OCI-M1 (cell line): ENCODE measurements at regions not wholly inside any gene's neighbourhood (a gene's known extent, or its start where the extent isn't known, plus 50 kb on each side); places are given as distances from the start of the nearest gene placed in this dataset.
"Not testable (repeated sequence)": the region's sequence is repeated elsewhere in the genome, so short reads cannot be mapped to it uniquely, and the experiment has no call there.

ENCODE experiments used
- DNase-seq: peaks from one replicate; lab custom pipeline; 2025; lab: John Stamatoyannopoulos, UW

DNA sequence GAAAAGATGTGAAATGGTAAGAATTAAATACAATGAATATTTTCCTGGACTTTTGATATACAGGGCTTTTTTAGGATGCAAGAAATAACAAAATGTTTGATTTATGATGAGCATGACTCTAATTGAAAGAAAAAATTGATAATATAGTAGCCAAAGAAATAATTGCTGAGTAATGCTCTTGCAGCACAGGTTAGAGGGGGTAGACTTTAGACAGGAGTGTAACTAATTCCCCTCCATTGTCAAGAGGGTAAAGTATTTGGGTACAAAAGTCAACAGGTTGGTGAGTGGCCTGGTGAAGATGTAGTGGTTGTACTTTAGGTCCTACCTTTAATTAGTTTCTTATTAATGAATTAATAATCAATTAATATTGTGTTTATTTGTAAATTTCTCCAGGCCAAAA lies 912.3 kb downstream of the KCNJ2 start:
- no peak for DNase-seq

DNA sequence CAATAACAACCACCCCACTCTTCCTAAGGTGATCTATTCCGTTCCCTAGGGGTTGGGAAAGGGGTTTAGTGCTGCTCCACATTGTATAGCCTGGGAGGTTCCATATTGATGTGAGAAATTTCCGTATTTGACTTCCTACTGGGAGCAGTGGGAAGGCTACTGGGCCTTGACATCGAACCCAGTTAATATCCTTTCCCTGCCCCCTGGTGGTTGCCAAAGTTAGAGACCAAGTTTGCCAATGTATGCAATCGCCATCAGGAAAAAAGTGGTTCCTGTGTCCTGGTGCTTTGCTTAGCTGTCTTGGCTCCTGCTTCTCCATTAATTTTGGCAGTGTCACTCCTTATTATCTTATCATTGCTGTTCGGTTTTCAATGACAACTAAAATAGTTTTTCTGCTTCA lies 914.9 kb downstream of the KCNJ2 start:
- peak; percentile 68 for DNase-seq

DNA sequence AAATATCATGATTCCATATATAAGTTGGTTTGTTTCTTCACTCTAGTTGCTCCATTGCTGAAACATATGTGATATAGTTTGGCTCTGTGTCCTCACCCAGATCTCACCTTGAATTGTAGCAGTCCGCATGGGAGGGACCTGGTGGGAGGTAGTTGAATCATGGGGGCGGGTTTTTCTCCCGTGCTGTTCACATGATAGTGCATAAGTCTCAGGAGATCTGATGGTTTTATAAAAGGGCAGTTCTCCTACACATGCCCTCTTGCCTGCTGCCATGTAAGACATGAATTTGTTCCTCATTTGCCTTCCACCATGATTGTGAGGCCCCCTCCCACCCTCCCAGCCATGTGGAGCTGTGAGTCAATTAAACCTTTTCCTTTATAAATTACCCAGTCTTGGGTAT lies 915.5 kb downstream of the KCNJ2 start:
- no peak for DNase-seq

DNA sequence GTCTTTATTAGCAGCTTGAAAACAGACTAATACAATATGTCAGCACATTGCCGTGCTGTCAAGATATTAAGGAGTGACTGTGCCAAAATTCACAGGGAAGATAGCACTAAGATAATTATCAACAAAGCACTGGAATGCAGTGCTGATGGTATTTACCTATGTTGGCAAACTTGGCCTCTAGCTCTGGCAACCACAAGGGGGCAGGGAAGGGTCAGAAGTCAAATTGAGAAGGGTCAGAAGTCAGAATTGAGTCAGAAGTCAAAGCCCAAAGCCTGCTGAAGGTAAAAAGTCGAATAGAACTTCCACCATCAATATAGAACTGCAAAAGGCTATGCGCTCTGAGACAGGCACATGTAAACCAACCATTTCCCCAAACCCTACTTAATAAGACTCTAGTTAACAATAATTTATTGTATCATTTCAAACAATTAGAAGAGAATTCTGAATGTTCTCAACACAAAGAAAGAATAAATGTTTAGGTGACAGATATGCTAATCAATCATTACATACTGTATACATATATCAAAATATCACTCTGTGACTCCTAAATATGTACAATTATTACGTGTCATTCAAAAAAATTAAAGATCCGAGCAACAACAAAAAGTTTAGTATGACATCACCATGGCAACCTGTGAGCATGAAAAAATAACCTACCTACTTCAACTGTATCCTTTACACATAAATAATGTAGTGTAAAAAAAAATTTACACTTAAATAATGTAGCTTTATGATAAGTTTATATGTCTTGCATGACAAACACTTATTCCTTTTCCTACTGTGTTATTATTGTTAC lies 916.1 kb downstream of the KCNJ2 start:
- DNase-seq = peak; percentile 37

DNA sequence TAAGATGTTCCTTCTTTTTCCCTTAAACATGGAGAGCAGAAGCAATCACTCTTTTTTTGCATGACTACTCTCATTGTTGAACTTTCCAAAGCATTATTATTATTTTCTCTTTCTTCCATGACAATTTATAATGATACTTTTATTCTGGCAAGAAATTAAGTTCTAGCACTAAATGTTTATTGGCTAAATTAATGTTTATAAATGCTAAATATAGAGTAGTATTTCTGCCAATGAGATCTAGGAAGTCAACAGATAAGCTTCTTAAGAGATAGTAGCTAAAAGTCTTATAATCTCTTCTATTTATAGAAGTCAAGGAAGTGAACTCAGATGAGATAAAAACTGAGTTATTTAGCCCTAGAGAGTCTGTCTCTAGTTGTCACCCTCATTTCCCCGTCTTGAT lies 920.1 kb downstream of the KCNJ2 start:
- DNase-seq = no peak

DNA sequence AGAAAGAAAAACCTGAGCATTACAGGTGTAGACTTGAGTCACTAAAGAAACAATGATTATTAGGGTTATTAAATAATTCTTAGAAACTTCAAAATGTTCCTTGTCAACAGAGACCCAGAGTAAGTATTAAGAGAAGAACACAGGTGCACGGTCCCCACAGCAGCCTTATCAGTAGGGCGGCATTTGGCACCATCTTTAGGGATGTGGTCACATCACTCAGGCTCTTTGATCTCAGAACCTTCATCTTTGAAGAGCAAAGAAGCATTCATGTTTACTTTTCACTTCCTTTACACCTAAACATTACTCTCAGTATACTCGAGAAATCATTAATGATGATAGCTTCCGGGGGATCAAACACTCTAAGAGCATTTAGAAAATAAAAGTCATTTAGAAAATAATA lies 928.7 kb downstream of the KCNJ2 start:
- no peak for DNase-seq

DNA sequence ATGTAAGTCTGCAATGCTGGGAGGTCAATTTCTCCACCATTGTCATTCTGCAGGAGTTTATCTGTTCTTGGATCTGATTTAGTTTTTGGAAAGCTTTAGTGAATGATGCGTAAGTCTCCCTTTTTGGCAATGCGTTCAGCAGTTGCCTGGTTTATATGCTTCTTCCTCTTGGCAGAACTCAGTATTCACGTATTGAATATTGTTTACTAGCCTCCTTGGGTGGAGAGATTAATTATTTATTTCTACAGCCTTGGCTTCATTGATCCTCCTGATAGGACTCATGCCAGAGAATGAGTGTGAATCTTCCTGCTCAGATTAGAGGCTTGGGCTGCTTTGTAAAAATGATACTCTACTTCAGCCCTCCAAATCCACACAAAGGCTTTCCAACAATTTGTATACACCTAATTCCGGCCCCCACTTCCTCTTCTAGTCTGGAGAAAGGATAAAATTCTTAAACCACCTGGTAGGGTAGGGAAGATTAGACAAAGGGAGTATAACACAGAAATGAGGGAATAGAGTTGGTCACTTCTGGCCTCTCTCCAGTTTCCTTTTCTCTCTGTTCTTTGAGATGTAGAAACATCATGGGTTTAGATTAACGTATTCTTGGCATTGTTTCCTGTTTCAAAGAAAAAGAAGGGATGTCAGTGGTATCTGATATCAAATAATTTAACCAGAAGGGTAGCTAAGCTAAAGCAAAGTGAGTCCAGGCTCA lies 929.8 kb downstream of the KCNJ2 start:
- DNase-seq = no peak

DNA sequence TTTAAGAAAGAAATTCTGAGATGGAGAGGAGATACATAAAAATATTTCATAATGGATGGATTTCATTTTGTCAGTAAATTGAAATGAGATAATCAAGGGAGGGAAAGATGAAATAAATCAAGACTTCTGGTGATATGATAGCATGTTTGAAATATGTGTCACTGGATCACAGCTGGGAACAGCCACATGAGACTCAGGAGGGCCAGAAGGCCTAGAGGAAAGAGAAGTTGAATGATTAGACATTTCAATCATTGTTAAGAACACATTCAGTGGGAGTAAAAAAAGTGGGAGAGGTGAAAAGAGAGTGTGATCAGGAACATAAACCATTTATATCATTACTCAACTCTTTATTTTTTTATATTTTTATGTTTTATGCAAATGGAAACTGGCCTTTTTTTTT lies 933.4 kb downstream of the KCNJ2 start:
- no peak for DNase-seq

DNA sequence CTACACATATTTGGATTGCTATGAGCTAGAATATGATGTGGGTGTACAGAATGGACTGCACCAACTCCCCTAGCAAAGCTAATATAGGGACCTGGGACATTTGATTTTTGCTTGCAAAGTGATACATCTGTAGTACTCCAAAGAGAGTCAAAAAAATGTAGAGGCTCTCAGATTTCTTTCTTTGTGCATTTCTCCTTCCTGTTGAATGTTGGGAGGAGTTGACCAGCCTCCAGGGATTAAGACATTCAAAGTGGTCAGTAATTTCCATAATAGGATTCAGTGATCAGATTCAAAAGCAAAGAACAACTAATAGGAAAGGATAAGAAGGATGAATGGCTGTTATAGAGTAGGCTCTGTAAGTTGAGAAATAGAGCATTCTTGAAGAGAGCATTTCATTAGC lies 934.9 kb downstream of the KCNJ2 start:
- no peak for DNase-seq

DNA sequence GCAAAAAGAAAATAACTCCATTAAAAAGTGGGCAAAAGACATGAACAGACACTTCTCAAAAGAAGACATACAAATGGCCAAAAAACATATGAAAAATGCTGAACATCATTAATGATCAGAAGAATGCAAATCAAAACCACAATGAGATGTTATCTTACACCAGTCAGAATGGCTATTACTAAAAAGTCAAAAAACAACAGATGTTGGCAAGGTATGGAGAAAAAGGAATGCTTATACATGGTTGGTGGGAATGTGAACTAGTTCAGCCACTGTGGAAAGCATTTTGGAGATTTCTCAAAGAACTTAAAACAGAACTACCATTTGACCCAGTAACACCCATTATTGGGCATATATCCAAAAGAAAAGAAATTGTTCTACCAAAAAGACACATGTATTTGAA lies 936.7 kb downstream of the KCNJ2 start:
- DNase-seq = not testable (repeated sequence)

DNA sequence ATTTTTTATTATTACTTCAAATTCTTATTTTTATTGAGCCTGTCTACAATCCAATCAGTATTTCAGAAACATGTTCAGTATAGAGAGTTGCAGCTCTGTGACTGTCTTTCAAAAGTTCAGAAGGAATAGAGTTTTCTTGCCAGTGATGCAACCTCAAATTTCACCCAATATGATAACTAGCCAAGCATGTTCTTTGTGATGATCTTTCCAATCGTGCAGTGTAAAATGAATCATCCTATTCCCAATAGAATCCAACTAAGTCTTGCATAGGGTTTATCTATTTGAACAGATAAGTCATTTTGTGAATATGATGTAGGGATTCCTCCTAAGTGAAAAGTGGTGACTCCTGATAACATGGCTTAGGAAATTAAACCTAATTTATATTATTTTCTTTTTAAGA lies 937.8 kb downstream of the KCNJ2 start:
- no peak for DNase-seq

DNA sequence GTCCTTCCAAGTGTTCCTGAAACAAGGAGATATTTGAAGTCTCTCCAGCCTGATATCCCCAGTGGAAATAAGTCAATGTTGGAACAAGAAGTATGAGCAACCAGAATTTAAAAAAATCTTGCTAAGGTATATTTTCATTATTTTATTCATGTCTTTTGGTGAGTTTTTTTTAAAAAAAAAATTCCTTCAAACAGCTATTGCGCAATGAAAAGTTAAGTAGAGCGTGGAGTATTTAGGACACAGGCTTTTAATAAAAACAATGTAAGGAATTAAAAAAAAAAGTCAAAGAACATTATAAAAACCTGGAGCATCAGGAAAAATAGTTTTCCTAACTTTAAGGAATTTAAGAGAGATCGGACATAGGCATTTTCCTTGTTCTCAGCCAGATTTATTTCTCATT lies 940.4 kb downstream of the KCNJ2 start:
- DNase-seq = no peak

DNA sequence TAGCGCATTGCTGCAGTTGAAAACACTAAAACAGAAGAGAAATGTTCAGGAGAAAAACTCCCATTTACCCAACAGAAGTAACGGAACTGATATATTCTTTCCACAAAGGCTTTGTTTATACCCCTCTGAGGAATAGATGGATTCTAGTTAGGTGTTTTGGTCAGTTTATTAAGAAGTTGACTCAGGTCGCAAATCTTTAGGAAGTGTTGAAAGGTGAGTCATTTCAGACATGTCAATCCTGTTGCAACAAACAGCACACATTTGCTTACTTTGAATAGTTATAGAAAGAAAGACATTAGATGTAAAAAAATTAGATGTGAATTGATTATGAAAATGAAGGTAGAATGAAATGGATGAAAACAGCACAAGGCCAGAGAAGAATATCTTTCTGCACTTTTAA lies 941.0 kb downstream of the KCNJ2 start:
- DNase-seq = no peak

DNA sequence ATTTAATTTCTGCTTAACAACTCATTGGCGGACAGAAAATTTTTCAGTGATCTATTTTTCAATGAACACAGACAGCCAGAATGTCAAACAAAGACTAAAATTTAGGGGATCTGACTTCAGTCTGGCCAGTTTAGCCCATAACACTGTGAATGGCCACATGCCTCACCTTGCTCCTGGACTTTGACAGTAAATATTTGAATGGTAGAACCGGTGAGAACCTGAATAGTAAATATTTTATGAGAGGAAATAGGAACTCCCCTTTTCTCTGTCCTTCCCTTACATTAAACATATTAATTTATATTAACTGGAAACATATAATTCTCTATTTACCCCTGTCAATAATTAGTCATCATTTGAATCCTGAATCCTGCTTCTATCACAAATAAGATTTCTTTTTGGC lies 942.1 kb downstream of the KCNJ2 start:
- DNase-seq = no peak

DNA sequence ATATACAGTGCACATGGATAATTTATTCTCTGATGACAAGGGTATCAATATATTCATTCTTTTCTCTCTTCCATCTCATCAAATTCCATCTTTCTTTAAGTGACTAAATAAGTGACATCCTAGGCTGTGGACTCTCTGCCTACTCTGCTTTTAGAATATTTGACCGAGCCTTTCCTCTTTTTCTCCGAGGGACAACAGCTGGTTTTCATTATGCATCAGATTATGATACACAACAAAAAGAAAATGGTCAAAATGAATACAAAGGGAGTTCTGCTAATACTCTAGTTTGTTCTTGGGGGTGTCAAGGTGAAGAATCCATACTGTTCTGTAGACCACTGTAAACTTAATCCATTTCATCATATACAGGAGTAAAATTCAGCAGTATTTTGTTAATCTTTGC lies 942.6 kb downstream of the KCNJ2 start:
- DNase-seq = no peak

DNA sequence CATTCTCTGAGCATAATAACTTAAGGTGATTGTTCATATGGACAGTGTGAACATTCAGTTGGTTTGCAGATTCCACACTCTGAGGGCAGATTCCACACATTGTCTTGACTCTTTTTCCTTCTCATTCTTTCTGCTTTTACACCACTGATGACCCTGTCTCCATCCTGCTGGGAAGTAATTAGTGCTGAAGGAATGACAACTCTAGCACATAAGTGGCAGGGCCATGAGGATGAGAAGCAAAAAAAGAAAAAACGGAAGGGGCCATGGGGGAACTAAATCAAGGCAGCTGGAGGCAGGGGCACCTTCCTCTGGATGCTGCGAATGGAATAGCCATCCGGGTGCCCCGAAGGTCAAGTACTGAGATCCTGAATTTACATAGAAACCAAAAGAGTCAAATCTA lies 944.0 kb downstream of the KCNJ2 start:
- DNase-seq = no peak

DNA sequence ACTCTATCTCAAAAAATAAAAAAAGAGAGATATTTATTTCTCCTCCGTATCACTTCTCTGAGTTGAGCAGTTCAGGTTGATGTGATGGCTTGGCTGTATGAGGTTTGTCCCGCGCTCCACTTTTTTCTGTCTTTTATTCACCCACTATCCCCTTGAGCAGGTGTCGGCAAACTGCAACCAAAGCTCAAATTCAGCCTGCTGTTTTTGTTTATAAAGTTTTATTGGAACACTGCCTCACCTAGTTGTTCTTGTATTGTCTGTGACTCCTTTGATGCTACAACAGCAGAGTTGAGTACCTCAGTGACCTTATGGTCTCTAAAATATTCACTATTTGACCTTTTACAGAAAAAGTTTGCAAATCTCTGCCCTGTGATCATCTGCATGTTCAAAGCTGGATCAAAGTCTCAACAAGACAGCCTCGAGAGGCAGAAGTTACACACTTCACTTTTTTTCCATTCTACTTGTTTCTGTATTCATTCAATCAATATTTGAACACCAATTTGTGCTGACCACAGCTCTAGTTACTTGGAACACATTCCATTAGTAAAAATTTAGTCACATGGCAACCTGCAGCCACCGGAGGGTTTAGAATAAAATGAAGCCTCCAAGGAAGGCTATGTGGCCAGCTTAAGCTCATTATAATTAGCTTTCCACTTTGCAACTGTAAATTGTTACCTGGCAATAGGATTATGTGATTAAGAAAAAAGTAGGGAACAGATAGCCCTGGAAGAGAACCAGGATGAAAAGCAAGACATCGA lies 945.8 kb downstream of the KCNJ2 start:
- DNase-seq = no peak

DNA sequence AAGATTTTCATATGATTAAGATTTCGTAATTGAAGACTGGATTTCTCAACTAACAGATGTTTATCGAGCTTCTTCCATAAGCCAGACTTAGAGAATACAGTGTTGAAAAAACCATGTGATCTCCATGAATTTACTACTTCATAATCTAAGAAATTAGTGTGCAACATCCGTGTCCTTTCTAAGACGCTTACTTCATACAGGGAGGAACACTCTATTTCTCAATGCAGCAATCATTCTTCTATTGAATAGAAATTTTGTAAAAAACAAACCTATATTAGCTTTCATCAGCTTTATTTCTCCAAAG lies 946.3 kb downstream of the KCNJ2 start:
- DNase-seq = no peak

DNA sequence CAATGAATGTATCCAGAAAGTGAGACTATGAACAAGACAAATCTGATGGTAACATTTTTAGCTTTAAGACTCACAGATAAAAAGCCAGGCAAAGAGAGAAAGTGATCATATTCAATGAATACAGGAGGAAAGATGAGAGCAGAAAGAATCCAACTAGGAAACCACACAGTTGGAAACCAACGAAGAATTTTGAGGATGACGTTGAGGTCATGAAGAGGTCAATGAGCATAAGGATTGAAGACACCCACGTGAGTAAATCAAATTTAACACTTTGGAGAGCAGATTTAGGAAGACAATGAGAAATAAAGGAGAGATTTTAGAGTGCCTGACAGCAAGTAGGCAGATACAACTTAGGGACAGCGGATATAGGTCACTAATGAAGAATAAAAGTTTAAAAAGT lies 948.1 kb downstream of the KCNJ2 start:
- no peak for DNase-seq

DNA sequence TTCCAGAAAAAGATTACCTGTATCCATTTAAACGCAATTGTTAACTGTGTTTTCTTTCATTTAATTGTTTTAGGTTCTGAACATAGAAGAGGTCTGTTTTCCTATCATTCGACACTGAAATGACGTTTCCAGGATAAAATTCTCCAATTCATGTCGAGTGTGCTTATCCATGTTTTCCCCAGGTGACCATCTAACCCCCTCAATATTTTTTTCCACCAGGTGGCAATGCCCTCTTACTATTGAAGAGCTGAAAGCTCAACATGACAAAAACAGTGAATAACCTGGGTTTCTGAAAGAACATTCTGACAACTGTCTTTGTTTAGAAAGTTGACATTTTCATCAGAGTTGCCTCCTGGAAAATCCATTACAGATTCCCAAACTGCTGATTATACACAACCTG lies 948.7 kb downstream of the KCNJ2 start:
- DNase-seq = peak; percentile 4

DNA sequence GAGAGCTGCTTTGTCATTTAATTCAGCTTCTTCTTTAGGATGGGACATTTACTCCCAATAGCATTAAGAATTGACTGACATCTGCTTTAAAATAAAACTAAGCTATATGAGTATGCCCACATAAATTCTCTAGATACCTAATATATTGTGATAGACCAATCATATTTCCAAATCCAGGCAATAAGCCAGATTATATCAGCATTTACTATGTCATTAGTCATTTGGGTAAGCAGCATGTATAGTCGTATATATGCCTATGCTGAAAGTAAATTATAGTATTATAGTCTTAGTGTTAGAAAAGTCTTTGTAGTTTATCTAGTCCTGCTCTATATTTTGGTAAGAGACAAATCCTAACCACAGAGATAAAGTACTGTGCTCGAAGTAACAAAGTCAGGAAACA lies 958.1 kb downstream of the KCNJ2 start:
- no peak for DNase-seq

DNA sequence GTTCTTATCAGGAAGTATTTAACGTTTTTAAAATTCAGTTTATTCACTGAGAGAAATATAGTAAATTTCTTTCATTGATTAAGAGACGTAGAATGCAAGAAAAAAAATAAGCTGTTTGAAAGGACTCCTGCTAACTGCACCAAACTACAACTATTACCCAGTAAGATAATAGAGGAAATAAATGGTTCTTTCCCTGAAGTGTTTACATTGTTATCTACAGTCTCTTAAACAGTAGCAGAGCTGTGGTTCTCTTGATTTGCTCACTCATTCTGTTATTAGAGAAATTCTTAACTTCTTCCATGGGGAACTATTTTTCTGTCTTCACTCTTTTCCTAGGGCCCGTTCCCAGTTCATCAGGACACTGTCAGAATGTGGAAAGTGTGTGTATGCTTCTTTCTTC lies 973.0 kb downstream of the KCNJ2 start:
- no peak for DNase-seq

DNA sequence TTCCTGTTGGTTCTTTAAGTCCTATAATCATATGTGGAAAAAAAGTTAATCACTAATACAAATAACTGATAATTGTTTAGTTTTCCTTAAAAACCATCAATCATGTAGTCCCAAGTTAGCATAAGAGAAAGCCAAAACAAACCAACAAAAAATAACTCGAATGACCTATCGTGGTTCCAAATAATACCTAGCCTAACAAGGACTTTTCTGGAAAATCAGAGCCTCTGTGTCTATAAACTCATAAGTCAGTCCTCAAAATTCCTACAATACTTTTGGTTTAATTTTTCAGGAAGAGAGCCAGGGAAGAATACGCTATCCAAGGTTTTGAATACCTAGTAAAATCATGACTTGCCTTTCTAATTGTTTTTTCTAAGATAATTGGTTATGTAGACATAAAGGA lies 975.3 kb upstream of the SOX9 start:
- DNase-seq = no peak
